ENCODE measurements at regions not wholly inside any gene's neighbourhood (a gene's known extent, or its start where the extent isn't known, plus 50 kb on each side); places are given as distances from the start of the nearest gene placed in this dataset.
A peak's percentile ranks its signal among the peaks of the same experiment; 100 is the strongest.

- Histone ChIP-seq H3K27me3 (no peaks in the 10 kb centered on the region), H3K4me1 (no peaks in the 10 kb centered on the region), H3K36me3 (no peaks in the 10 kb centered on the region), H3K9me3 (no peaks in the 10 kb centered on the region), H3K4me3 (no peak overlapping the region), H3K27ac (no peak overlapping the region)
- DNase-seq, result no peak
- intact Hi-C loops (cut with DNase I), result no loop called here
- no peak for TF ChIP-seq CTCF (IDR thresholded peaks at IDR 0.05)
- no peak for FAIRE-seq
- 73 to 80% methylated on average over 1 of the region's 1 CpG for WGBS, 2 donors
- ATAC-seq, result no peak
These were observed 82.6 kb upstream of the ANKH start for GRCh38 chr5:14954216-14954615.

GRCh38 chr5:14953075-14953607, 81.6 kb upstream of the ANKH start:
- DNase-seq, result no peak
- no peak overlapping the region for H3K27ac ChIP-seq
- ATAC-seq, result no peak
- TF ChIP-seq CTCF (IDR thresholded peaks at IDR 0.05), result no peak
- no peaks in the 10 kb centered on the region for H3K27me3 ChIP-seq
- intact Hi-C loops (cut with DNase I), result no loop called here
- WGBS, 2 donors, result 85 to 89% methylated on average over 8 of the region's 8 CpGs
- no peaks in the 10 kb centered on the region for H3K36me3 ChIP-seq
- H3K4me1 ChIP-seq, result no peaks in the 10 kb centered on the region
- FAIRE-seq, result no peak
- no peaks in the 10 kb centered on the region for H3K9me3 ChIP-seq
- no peak overlapping the region for H3K4me3 ChIP-seq

GRCh38 chr5:14948383-14948782, 76.8 kb upstream of the ANKH start:
- no peak for FAIRE-seq
- DNase-seq, result no peak
- intact Hi-C loops (cut with DNase I), result no loop called here
- no peak overlapping the region for H3K27ac ChIP-seq
- no peak for TF ChIP-seq CTCF (IDR thresholded peaks at IDR 0.05)
- H3K9me3 ChIP-seq, result no peaks in the 10 kb centered on the region
- H3K36me3 ChIP-seq, result no peaks in the 10 kb centered on the region
- no peaks in the 10 kb centered on the region for H3K27me3 ChIP-seq
- H3K4me3 ChIP-seq, result no peak overlapping the region
- H3K4me1 ChIP-seq, result no peaks in the 10 kb centered on the region
- ATAC-seq, result no peak
- 91 to 93% methylated on average over 4 of the region's 4 CpGs for WGBS, 2 donors

GRCh38 chr5:14946815-14947620, 75.4 kb upstream of the ANKH start:
- ATAC-seq (peak; percentile 83 to 87 (median 87)), FAIRE-seq (no peak), DNase-seq (peak in 2 of 6 donors; percentile 7 to 46)
- peak in 1 of 4 donors; percentile 14 for TF ChIP-seq CTCF (IDR thresholded peaks at IDR 0.05)
- Histone ChIP-seq H3K27me3 (peaks cover 0 to 4% (median 0%) of the 10 kb centered on the region in 4 donors), H3K9me3 (no peaks in the 10 kb centered on the region), H3K4me1 (no peaks in the 10 kb centered on the region), H3K27ac (no peak overlapping the region), H3K4me3 (no peak overlapping the region), H3K36me3 (no peaks in the 10 kb centered on the region)
- 10 to 20% methylated on average over 4 of the region's 4 CpGs for WGBS, 2 donors
- intact Hi-C loops (cut with DNase I), result no loop called here

- no peaks in the 10 kb centered on the region for H3K36me3 ChIP-seq
- no peak overlapping the region for H3K4me3 ChIP-seq
- H3K9me3 ChIP-seq, result no peaks in the 10 kb centered on the region
- H3K27ac ChIP-seq, result no peak overlapping the region
- no peak for FAIRE-seq
- DNase-seq, result no peak
- no peak for ATAC-seq
- no peak for TF ChIP-seq CTCF (IDR thresholded peaks at IDR 0.05)
- H3K27me3 ChIP-seq, result peaks cover 0 to 4% (median 0%) of the 10 kb centered on the region in 4 donors
- WGBS, 2 donors, result 54 to 59% methylated on average over 3 of the region's 3 CpGs
- H3K4me1 ChIP-seq, result no peaks in the 10 kb centered on the region
- intact Hi-C loops (cut with DNase I), result no loop called here
These were observed 73.9 kb upstream of the ANKH start for GRCh38 chr5:14945450-14945849.
